ENCODE measurements at regions not wholly inside any gene's neighbourhood (a gene's known extent, or its start where the extent isn't known, plus 50 kb on each side); places are given as distances from the start of the nearest gene placed in this dataset.

DNA sequence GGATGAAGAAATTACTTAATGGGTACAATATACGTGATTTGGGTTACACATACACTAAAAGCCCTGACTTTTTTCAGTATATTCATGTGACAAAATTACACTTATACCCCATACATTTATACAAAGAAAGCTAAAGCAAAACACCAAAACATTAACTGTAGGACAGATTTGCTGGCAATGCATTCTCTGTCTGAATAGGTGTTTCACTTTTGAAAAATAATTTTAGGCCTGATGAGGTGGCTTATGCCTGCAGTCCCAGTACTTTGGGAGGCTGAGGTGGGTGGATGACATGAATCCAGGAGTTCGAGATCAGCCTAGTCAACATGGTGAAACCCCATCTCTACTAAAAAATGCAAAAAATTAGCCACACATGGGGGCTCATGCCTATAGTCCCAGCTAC, 301.5 kb upstream of the FAM98A start:
- no peak overlapping the region for H2BK15ac ChIP-seq (replicated peaks; ENCODE audit: low read depth)
- DNase-seq, result no peak
- H3K79me1 ChIP-seq (ENCODE audit: low read length), result no peaks in the 10 kb centered on the region
- H3K27ac ChIP-seq (ENCODE audit: low read depth, low read length), result no peak overlapping the region
- no peak overlapping the region for H3K4me2 ChIP-seq (ENCODE audit: low read length)
- H3K4me1 ChIP-seq (ENCODE audit: control insufficient read depth, low read depth, low read length), result no peaks in the 10 kb centered on the region
- no peak overlapping the region for H3K9ac ChIP-seq (ENCODE audit: low read length)
- no peaks in the 10 kb centered on the region for H3K27me3 ChIP-seq (ENCODE audit: insufficient read depth, low read length, poor library complexity)
- no peak overlapping the region for H3K23ac ChIP-seq (ENCODE audit: low read length)
- no peak overlapping the region for H2AK5ac ChIP-seq (ENCODE audit: low read length)
- no peak overlapping the region for H3K4ac ChIP-seq (ENCODE audit: low read depth, low read length)
- H3K36me3 ChIP-seq (ENCODE audit: control insufficient read depth, insufficient read depth, low read length), result no peaks in the 10 kb centered on the region
- no peak overlapping the region for H2BK120ac ChIP-seq (ENCODE audit: low read depth, low read length)
- no peaks in the 10 kb centered on the region for H3K79me2 ChIP-seq (ENCODE audit: control insufficient read depth, insufficient read depth, low read length)
- no peak overlapping the region for H4K8ac ChIP-seq (ENCODE audit: low read depth, low read length)
- no peak overlapping the region for H3K56ac ChIP-seq (ENCODE audit: low read length)
- no CpG with 5 or more reads among the region's 2 CpGs for WGBS (ENCODE audit: extremely low coverage, insufficient coverage, low lambda C conversion rate)
- no peak overlapping the region for H2BK5ac ChIP-seq (ENCODE audit: low read length)
- no peak overlapping the region for H3K18ac ChIP-seq (ENCODE audit: low read length)
- H4K5ac ChIP-seq (ENCODE audit: low read length), result no peak overlapping the region
- no peak overlapping the region for H3K4me3 ChIP-seq (ENCODE audit: low read length)

DNA sequence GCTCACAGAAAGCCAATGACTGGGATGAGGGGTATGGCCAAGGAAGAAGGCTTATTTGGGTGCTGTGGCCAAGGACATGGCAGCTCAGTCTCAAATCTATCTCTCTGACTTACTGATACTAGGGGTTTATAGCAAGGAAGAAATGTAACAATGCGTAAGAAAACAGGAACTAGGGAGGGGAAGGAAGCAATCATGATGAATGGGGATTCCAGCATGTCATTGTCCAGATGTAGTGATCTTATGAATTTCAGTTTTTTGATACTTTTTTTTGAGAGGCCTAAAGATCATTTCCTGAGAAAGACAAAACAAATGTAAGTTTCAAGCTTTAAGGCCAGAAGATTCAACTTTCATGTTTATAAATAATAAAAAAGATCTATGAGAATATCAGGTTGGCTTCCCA, 298.6 kb upstream of the FAM98A start:
- H3K4ac ChIP-seq (ENCODE audit: low read depth, low read length), result no peak overlapping the region
- no CpG with 5 or more reads among the region's 1 CpG for WGBS (ENCODE audit: extremely low coverage, insufficient coverage, low lambda C conversion rate)

DNA sequence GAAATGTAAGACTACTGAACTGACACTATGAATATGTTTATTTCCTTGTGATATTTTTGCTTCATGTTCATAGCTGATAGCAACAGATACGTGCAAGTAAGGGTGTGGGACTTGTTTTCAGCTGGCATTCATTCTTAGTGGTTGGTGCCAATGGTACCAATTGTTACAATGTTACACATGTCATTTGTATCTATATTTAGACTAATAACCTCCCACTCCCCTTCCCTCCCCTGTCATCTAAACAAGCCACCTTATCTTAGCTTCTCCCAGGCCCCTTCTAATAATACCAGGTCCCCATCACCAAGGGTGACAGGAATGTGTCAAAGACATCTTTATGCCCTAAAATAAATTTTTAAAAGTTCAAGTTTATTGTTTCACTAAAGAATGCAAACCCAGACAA, 294.7 kb upstream of the FAM98A start:
- Histone ChIP-seq H3K9ac (ENCODE audit: low read length) (no peak overlapping the region), H3K23ac (ENCODE audit: low read length) (no peak overlapping the region), H3K4me1 (ENCODE audit: control insufficient read depth, low read depth, low read length) (no peaks in the 10 kb centered on the region), H3K79me1 (ENCODE audit: low read length) (no peaks in the 10 kb centered on the region), H3K4me3 (ENCODE audit: low read length) (no peak overlapping the region), H3K79me2 (ENCODE audit: control insufficient read depth, insufficient read depth, low read length) (no peaks in the 10 kb centered on the region), H3K4ac (ENCODE audit: low read depth, low read length) (no peak overlapping the region), H3K4me2 (ENCODE audit: low read length) (no peak overlapping the region), H2BK120ac (ENCODE audit: low read depth, low read length) (no peak overlapping the region), H4K8ac (ENCODE audit: low read depth, low read length) (no peak overlapping the region), H3K18ac (ENCODE audit: low read length) (no peak overlapping the region), H2AK5ac (ENCODE audit: low read length) (no peak overlapping the region), H4K5ac (ENCODE audit: low read length) (no peak overlapping the region), H3K27ac (ENCODE audit: low read depth, low read length) (no peak overlapping the region), H2BK15ac (replicated peaks; ENCODE audit: low read depth) (no peak overlapping the region), H2BK5ac (ENCODE audit: low read length) (no peak overlapping the region), H3K27me3 (ENCODE audit: insufficient read depth, low read length, poor library complexity) (no peaks in the 10 kb centered on the region), H3K36me3 (ENCODE audit: control insufficient read depth, insufficient read depth, low read length) (no peaks in the 10 kb centered on the region), H3K56ac (ENCODE audit: low read length) (no peak overlapping the region)
- DNase-seq, result no peak
- WGBS (ENCODE audit: extremely low coverage, insufficient coverage, low lambda C conversion rate), result no CpG with 5 or more reads among the region's 1 CpG

More for the DNA sequence above, 298.6 kb upstream of the FAM98A start:
- Histone ChIP-seq H2BK5ac (ENCODE audit: low read length) (no peak overlapping the region), H3K9ac (ENCODE audit: low read length) (no peak overlapping the region), H3K23ac (ENCODE audit: low read length) (no peak overlapping the region), H3K36me3 (ENCODE audit: control insufficient read depth, insufficient read depth, low read length) (no peaks in the 10 kb centered on the region), H3K18ac (ENCODE audit: low read length) (no peak overlapping the region), H4K5ac (ENCODE audit: low read length) (no peak overlapping the region), H2BK120ac (ENCODE audit: low read depth, low read length) (no peak overlapping the region), H3K27ac (ENCODE audit: low read depth, low read length) (no peak overlapping the region), H2BK15ac (replicated peaks; ENCODE audit: low read depth) (no peak overlapping the region), H3K4me1 (ENCODE audit: control insufficient read depth, low read depth, low read length) (no peaks in the 10 kb centered on the region), H2AK5ac (ENCODE audit: low read length) (no peak overlapping the region), H3K79me1 (ENCODE audit: low read length) (no peaks in the 10 kb centered on the region), H4K8ac (ENCODE audit: low read depth, low read length) (no peak overlapping the region), H3K56ac (ENCODE audit: low read length) (no peak overlapping the region), H3K27me3 (ENCODE audit: insufficient read depth, low read length, poor library complexity) (no peaks in the 10 kb centered on the region), H3K79me2 (ENCODE audit: control insufficient read depth, insufficient read depth, low read length) (no peaks in the 10 kb centered on the region), H3K4me2 (ENCODE audit: low read length) (no peak overlapping the region), H3K4me3 (ENCODE audit: low read length) (no peak overlapping the region)
- DNase-seq, result no peak

DNA sequence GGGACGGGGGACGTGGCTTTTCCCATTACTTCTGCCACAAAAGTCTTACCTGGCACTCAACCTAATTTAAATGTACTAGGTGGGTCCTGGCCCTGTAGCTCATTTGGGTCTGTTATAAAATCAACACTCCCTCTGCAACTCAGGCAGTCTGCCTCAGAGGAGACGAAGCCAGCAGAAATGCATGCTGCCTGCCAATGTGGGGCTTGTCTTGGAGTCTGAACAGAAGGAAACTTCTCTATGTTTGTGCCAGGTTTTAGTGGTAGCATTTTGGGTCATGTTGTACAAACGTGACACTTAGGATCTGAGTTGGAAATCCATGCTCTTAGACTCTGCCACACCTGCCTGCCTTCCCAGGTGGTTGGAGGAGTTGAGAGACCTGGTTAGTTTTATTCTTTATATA, 292.5 kb upstream of the FAM98A start:
- H4K8ac ChIP-seq (ENCODE audit: low read depth, low read length), result no peak overlapping the region
- no peak overlapping the region for H2BK5ac ChIP-seq (ENCODE audit: low read length)
- no peak overlapping the region for H3K4me3 ChIP-seq (ENCODE audit: low read length)
- H3K23ac ChIP-seq (ENCODE audit: low read length), result no peak overlapping the region
- H2AK5ac ChIP-seq (ENCODE audit: low read length), result no peak overlapping the region
- H3K79me2 ChIP-seq (ENCODE audit: control insufficient read depth, insufficient read depth, low read length), result no peaks in the 10 kb centered on the region
- H3K27me3 ChIP-seq (ENCODE audit: insufficient read depth, low read length, poor library complexity), result no peaks in the 10 kb centered on the region
- H3K79me1 ChIP-seq (ENCODE audit: low read length), result no peaks in the 10 kb centered on the region
- WGBS (ENCODE audit: extremely low coverage, insufficient coverage, low lambda C conversion rate), result no CpG with 5 or more reads among the region's 4 CpGs
- no peak overlapping the region for H3K9ac ChIP-seq (ENCODE audit: low read length)
- H2BK15ac ChIP-seq (replicated peaks; ENCODE audit: low read depth), result no peak overlapping the region
- no peak overlapping the region for H3K4ac ChIP-seq (ENCODE audit: low read depth, low read length)
- no peak for DNase-seq
- H2BK120ac ChIP-seq (ENCODE audit: low read depth, low read length), result no peak overlapping the region
- no peaks in the 10 kb centered on the region for H3K4me1 ChIP-seq (ENCODE audit: control insufficient read depth, low read depth, low read length)
- no peak overlapping the region for H3K4me2 ChIP-seq (ENCODE audit: low read length)
- H4K5ac ChIP-seq (ENCODE audit: low read length), result no peak overlapping the region
- no peak overlapping the region for H3K18ac ChIP-seq (ENCODE audit: low read length)
- no peak overlapping the region for H3K56ac ChIP-seq (ENCODE audit: low read length)
- no peak overlapping the region for H3K27ac ChIP-seq (ENCODE audit: low read depth, low read length)
- H3K36me3 ChIP-seq (ENCODE audit: control insufficient read depth, insufficient read depth, low read length), result no peaks in the 10 kb centered on the region

DNA sequence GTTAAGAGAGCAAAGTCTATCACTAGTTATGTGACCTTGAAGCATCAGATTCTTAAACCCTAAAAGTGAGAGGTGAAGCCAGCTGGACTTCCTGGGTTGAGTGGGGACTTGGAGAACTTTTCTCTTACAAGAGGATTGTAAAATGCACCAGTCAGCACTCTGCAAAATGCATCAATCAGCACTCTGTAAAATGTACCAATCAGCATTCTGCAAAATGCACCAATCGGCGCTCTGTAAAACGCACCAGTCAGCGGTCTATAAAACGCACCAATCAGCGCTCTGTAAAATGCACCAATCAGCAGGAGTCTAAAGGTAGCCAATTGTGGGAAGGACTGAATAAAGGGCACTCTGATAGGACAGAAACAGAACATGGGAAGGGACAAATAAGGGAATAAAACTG, 291.6 kb upstream of the FAM98A start:
- Histone ChIP-seq H4K5ac (ENCODE audit: low read length) (no peak overlapping the region), H3K36me3 (ENCODE audit: control insufficient read depth, insufficient read depth, low read length) (no peaks in the 10 kb centered on the region), H2AK5ac (ENCODE audit: low read length) (no peak overlapping the region), H2BK5ac (ENCODE audit: low read length) (no peak overlapping the region), H3K4me3 (ENCODE audit: low read length) (no peak overlapping the region), H2BK15ac (replicated peaks; ENCODE audit: low read depth) (no peak overlapping the region), H3K9ac (ENCODE audit: low read length) (no peak overlapping the region), H3K27ac (ENCODE audit: low read depth, low read length) (no peak overlapping the region), H3K18ac (ENCODE audit: low read length) (no peak overlapping the region), H3K23ac (ENCODE audit: low read length) (no peak overlapping the region), H2BK120ac (ENCODE audit: low read depth, low read length) (no peak overlapping the region), H3K79me2 (ENCODE audit: control insufficient read depth, insufficient read depth, low read length) (no peaks in the 10 kb centered on the region), H3K56ac (ENCODE audit: low read length) (no peak overlapping the region), H4K8ac (ENCODE audit: low read depth, low read length) (no peak overlapping the region), H3K4me2 (ENCODE audit: low read length) (no peak overlapping the region), H3K4ac (ENCODE audit: low read depth, low read length) (no peak overlapping the region), H3K79me1 (ENCODE audit: low read length) (no peaks in the 10 kb centered on the region), H3K4me1 (ENCODE audit: control insufficient read depth, low read depth, low read length) (no peaks in the 10 kb centered on the region), H3K27me3 (ENCODE audit: insufficient read depth, low read length, poor library complexity) (no peaks in the 10 kb centered on the region)
- no peak for DNase-seq
- no CpG with 5 or more reads among the region's 6 CpGs for WGBS (ENCODE audit: extremely low coverage, insufficient coverage, low lambda C conversion rate)

DNA sequence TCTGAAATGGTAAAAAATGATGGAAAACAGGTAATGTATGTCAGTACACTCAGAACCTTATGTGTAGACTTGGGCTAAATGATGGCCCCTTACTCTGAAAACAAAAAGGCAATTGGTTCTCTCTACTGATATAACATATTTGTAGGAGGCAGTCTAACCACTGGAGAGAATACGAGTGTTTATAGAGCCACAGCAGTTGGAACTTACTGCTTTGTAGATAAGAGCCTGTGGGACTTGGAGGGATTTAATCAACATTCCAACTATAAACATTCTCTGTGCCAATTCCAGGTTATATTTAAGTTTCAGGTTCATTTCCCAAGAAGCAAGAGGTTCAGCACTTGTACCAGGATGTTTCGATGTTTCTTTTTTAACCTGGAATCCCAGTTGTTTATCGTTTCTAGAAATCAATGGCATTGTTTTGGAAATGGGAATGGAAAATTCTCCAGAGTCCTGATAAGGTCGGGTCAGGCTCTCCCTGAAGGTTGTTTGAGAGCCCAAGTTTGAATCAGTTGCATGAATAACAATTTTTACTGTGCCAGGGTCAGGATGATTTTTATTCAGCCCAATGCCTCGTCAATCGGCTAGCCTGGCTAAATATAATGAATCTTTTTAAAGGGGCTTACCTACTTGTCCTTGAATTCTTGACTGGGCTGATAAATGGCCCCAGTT, 278.4 kb upstream of the FAM98A start:
- Histone ChIP-seq H2AK5ac (ENCODE audit: low read length) (no peak overlapping the region), H2BK120ac (ENCODE audit: low read depth, low read length) (no peak overlapping the region), H3K18ac (ENCODE audit: low read length) (no peak overlapping the region), H2BK15ac (replicated peaks; ENCODE audit: low read depth) (no peak overlapping the region), H2BK5ac (ENCODE audit: low read length) (no peak overlapping the region), H3K23ac (ENCODE audit: low read length) (no peak overlapping the region), H3K4me1 (ENCODE audit: control insufficient read depth, low read depth, low read length) (no peaks in the 10 kb centered on the region), H3K4ac (ENCODE audit: low read depth, low read length) (no peak overlapping the region), H4K8ac (ENCODE audit: low read depth, low read length) (no peak overlapping the region), H3K56ac (ENCODE audit: low read length) (no peak overlapping the region), H3K4me2 (ENCODE audit: low read length) (no peak overlapping the region), H3K27me3 (ENCODE audit: insufficient read depth, low read length, poor library complexity) (no peaks in the 10 kb centered on the region), H3K9ac (ENCODE audit: low read length) (no peak overlapping the region), H4K5ac (ENCODE audit: low read length) (no peak overlapping the region), H3K36me3 (ENCODE audit: control insufficient read depth, insufficient read depth, low read length) (no peaks in the 10 kb centered on the region), H3K4me3 (ENCODE audit: low read length) (no peak overlapping the region), H3K27ac (ENCODE audit: low read depth, low read length) (no peak overlapping the region), H3K79me1 (ENCODE audit: low read length) (no peaks in the 10 kb centered on the region), H3K79me2 (ENCODE audit: control insufficient read depth, insufficient read depth, low read length) (no peaks in the 10 kb centered on the region)
- no peak for DNase-seq
- no CpG with 5 or more reads among the region's 6 CpGs for WGBS (ENCODE audit: extremely low coverage, insufficient coverage, low lambda C conversion rate)
